ENCODE measurements at regions not wholly inside any gene's neighbourhood (a gene's known extent, or its start where the extent isn't known, plus 50 kb on each side); places are given as distances from the start of the nearest gene placed in this dataset.

DNA sequence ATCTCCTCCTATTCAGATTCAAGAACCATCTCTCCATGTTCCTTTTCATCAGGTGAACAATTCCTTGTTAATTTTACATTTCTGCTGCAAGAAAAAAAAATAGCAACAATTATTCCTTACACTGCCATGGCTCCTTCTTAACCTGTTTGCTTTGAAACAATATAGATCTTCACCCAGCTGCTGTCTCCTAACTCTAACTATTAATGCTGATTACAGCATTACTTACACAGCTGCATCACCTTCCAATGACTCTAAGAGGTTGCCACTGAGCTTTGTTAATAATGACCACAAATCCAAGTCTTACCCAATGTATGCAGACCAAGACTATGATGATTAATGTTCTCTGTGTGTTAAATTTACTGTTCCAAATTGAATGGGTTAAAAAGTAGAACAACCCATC is 541.4 kb downstream of the TOX3 start:
- Histone ChIP-seq H3K79me2 (ENCODE audit: insufficient read depth, low read length) (no peaks in the 10 kb centered on the region), H3K9me2 (ENCODE audit: insufficient read depth) (no peaks in the 10 kb centered on the region), H4K20me1 (ENCODE audit: insufficient read depth) (no peaks in the 10 kb centered on the region), H3K4me3 (replicated peaks in 1 of 2; ENCODE audit: low read depth in 1 of 2, low read length in 2 of 2) (no peak overlapping the region), H3K9me3 (ENCODE audit: control insufficient read depth in 1 of 2, insufficient read depth in 1 of 2, low read depth in 1 of 2, low read length in 2 of 2) (peaks cover 5 to 13% of the 10 kb centered on the region in 2 experiments; a peak in 2 of 4 replicates), H3K9ac (ENCODE audit: low read length) (no peak overlapping the region), H3K4me2 (ENCODE audit: low read length) (no peak overlapping the region), H2AFZ (ENCODE audit: low read depth, low read length, poor library complexity, severe bottlenecking) (no peak overlapping the region), H3K4me1 (ENCODE audit: control insufficient read depth in 1 of 2, insufficient read depth in 2 of 2, low read length in 2 of 2) (no peaks in the 10 kb centered on the region), H3K27ac (ENCODE audit: low read depth, low read length) (no peak overlapping the region), H3K36me3 (ENCODE audit: control insufficient read depth in 1 of 2, insufficient read depth in 2 of 2, low read length in 2 of 2) (no peaks in the 10 kb centered on the region), H3K27me3 (ENCODE audit: insufficient read depth, low read length) (no peaks in the 10 kb centered on the region)
- intact Hi-C loops (cut with micrococcal nuclease): no loop called here
- no TSS peak for BruUV-seq (replicated peaks)
- ChIA-PET RAD21 (ENCODE audit: low non-redundant PET in 1 of 2, low total read pairs in 2 of 2, uncharacterized antibody in 2 of 2, unreplicated experiment in 2 of 2) (no interaction called here), POLR2A (no interaction called here), CTCF (no interaction called here)
- DNase-seq (ENCODE audit: low read depth, low spot score) (no peak), ATAC-seq (no peak)
- TF ChIP-seq RAD21 (IDR thresholded peaks at IDR 0.05; ENCODE audit: low read depth) (no peak), CEBPB (IDR thresholded peaks at IDR 0.05; ENCODE audit: low read depth) (no peak), POLR2A (IDR thresholded peaks at IDR 0.05; ENCODE audit: borderline replicate concordance, extremely low read depth, insufficient read depth, insufficient read length) (no peak), SP1 (IDR thresholded peaks at IDR 0.05; ENCODE audit: low read depth) (no peak), ELF1 (IDR thresholded peaks at IDR 0.05; ENCODE audit: borderline replicate concordance, low read depth) (no peak), POLR2AphosphoS5 (IDR thresholded peaks at IDR 0.05; ENCODE audit: low read depth, low read length) (no peak), ZFX (IDR thresholded peaks at IDR 0.05) (no peak), TCF7L2 (IDR thresholded peaks at IDR 0.05; ENCODE audit: borderline replicate concordance, extremely low read depth, insufficient read depth, insufficient read length) (no peak), JUND (IDR thresholded peaks at IDR 0.05) (no peak), CBX3 (IDR thresholded peaks at IDR 0.05; ENCODE audit: low read depth) (no peak), SIN3A (IDR thresholded peaks at IDR 0.05; ENCODE audit: low read depth) (no peak), EGR1 (IDR thresholded peaks at IDR 0.05; ENCODE audit: low read depth) (no peak)
- TF ChIP-seq, protein P1, sequence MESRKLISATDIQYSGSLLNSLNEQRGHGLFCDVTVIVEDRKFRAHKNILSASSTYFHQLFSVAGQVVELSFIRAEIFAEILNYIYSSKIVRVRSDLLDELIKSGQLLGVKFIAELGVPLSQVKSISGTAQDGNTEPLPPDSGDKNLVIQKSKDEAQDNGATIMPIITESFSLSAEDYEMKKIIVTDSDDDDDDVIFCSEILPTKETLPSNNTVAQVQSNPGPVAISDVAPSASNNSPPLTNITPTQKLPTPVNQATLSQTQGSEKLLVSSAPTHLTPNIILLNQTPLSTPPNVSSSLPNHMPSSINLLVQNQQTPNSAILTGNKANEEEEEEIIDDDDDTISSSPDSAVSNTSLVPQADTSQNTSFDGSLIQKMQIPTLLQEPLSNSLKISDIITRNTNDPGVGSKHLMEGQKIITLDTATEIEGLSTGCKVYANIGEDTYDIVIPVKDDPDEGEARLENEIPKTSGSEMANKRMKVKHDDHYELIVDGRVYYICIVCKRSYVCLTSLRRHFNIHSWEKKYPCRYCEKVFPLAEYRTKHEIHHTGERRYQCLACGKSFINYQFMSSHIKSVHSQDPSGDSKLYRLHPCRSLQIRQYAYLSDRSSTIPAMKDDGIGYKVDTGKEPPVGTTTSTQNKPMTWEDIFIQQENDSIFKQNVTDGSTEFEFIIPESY (IDR thresholded peaks at IDR 0.05; ENCODE audit: extremely low read depth, insufficient replicate concordance, low read length): no peak
- TF ChIP-seq, protein P2, sequence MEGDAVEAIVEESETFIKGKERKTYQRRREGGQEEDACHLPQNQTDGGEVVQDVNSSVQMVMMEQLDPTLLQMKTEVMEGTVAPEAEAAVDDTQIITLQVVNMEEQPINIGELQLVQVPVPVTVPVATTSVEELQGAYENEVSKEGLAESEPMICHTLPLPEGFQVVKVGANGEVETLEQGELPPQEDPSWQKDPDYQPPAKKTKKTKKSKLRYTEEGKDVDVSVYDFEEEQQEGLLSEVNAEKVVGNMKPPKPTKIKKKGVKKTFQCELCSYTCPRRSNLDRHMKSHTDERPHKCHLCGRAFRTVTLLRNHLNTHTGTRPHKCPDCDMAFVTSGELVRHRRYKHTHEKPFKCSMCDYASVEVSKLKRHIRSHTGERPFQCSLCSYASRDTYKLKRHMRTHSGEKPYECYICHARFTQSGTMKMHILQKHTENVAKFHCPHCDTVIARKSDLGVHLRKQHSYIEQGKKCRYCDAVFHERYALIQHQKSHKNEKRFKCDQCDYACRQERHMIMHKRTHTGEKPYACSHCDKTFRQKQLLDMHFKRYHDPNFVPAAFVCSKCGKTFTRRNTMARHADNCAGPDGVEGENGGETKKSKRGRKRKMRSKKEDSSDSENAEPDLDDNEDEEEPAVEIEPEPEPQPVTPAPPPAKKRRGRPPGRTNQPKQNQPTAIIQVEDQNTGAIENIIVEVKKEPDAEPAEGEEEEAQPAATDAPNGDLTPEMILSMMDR (IDR thresholded peaks at IDR 0.05 in 2 of 3, conservative IDR thresholded peaks at IDR 0.05 in 1 of 3; ENCODE audit: borderline replicate concordance in 1 of 3, insufficient read depth in 1 of 3, low read depth in 2 of 3, low read length in 2 of 3): no peak
- TF ChIP-seq, protein P3, sequence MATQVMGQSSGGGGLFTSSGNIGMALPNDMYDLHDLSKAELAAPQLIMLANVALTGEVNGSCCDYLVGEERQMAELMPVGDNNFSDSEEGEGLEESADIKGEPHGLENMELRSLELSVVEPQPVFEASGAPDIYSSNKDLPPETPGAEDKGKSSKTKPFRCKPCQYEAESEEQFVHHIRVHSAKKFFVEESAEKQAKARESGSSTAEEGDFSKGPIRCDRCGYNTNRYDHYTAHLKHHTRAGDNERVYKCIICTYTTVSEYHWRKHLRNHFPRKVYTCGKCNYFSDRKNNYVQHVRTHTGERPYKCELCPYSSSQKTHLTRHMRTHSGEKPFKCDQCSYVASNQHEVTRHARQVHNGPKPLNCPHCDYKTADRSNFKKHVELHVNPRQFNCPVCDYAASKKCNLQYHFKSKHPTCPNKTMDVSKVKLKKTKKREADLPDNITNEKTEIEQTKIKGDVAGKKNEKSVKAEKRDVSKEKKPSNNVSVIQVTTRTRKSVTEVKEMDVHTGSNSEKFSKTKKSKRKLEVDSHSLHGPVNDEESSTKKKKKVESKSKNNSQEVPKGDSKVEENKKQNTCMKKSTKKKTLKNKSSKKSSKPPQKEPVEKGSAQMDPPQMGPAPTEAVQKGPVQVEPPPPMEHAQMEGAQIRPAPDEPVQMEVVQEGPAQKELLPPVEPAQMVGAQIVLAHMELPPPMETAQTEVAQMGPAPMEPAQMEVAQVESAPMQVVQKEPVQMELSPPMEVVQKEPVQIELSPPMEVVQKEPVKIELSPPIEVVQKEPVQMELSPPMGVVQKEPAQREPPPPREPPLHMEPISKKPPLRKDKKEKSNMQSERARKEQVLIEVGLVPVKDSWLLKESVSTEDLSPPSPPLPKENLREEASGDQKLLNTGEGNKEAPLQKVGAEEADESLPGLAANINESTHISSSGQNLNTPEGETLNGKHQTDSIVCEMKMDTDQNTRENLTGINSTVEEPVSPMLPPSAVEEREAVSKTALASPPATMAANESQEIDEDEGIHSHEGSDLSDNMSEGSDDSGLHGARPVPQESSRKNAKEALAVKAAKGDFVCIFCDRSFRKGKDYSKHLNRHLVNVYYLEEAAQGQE (IDR thresholded peaks at IDR 0.05; ENCODE audit: low read depth): no peak
